RWPE2 (cell line): ENCODE measurements at regions not wholly inside any gene's neighbourhood (a gene's known extent, or its start where the extent isn't known, plus 50 kb on each side); places are given as distances from the start of the nearest gene placed in this dataset.

ENCODE experiments used
- ATAC-seq: fragments of 200-7000 bp; cut with Tn5 transposase; 3 replicates; pipeline ENCODE4 v1.9.1; 2021; ENCODE audit warnings: low read depth
- DNase-seq: peaks from one replicate; pipeline ENCODE4 v3.0.0-alpha.2; 2020; ENCODE audit warnings: low spot score
- H3K27ac ChIP-seq: fragments of 450-650 bp; 2 replicates; pipeline ENCODE4 v1.5.1; 2017; ENCODE audit warnings: mild to moderate bottlenecking; ENCODE audit not compliant: poor library complexity, severe bottlenecking
- H3K27me3 ChIP-seq: fragments of 250-450 bp; sonication (Bioruptor Pico); 2 replicates; pipeline ENCODE4 v1.5.1; 2021; ENCODE audit warnings: mild to moderate bottlenecking, moderate library complexity; ENCODE audit not compliant: insufficient read depth, poor library complexity, severe bottlenecking
- H3K36me3 ChIP-seq: fragments of 250-450 bp; sonication (Bioruptor Pico); 2 replicates; pipeline ENCODE4 v1.5.1; 2020; ENCODE audit warnings: low read depth, mild to moderate bottlenecking, moderate library complexity
- H3K4me1 ChIP-seq: fragments of 250-450 bp; sonication (Bioruptor Pico); 2 replicates; pipeline ENCODE4 v1.5.1; 2021; ENCODE audit warnings: mild to moderate bottlenecking, moderate library complexity; ENCODE audit not compliant: insufficient read depth, poor library complexity, severe bottlenecking
- H3K4me3 ChIP-seq: fragments of 250-450 bp; sonication (Bioruptor Pico); 2 replicates; pipeline ENCODE4 v1.5.1; 2021; ENCODE audit warnings: mild to moderate bottlenecking, moderate library complexity; ENCODE audit not compliant: severe bottlenecking
- H3K9me3 ChIP-seq: fragments of 250-450 bp; sonication (Bioruptor Pico); 2 replicates; pipeline ENCODE4 v1.5.1; 2021; ENCODE audit warnings: mild to moderate bottlenecking, moderate library complexity; ENCODE audit not compliant: severe bottlenecking
- TF ChIP-seq, protein P1 (sequence below): fragments of 450-650 bp; IDR thresholded peaks from one replicate; pipeline ENCODE4 v1.5.1; 2017; ENCODE audit warnings: mild to moderate bottlenecking, moderate library complexity; ENCODE audit not compliant: poor library complexity, severe bottlenecking

- DNase-seq (no peak), ATAC-seq (no peak)
- Histone ChIP-seq H3K27ac (no peak overlapping the region), H3K4me3 (no peak overlapping the region), H3K9me3 (no peaks in the 10 kb centered on the region), H3K36me3 (no peaks in the 10 kb centered on the region), H3K4me1 (no peaks in the 10 kb centered on the region), H3K27me3 (no peaks in the 10 kb centered on the region)
- TF ChIP-seq, protein P1, sequence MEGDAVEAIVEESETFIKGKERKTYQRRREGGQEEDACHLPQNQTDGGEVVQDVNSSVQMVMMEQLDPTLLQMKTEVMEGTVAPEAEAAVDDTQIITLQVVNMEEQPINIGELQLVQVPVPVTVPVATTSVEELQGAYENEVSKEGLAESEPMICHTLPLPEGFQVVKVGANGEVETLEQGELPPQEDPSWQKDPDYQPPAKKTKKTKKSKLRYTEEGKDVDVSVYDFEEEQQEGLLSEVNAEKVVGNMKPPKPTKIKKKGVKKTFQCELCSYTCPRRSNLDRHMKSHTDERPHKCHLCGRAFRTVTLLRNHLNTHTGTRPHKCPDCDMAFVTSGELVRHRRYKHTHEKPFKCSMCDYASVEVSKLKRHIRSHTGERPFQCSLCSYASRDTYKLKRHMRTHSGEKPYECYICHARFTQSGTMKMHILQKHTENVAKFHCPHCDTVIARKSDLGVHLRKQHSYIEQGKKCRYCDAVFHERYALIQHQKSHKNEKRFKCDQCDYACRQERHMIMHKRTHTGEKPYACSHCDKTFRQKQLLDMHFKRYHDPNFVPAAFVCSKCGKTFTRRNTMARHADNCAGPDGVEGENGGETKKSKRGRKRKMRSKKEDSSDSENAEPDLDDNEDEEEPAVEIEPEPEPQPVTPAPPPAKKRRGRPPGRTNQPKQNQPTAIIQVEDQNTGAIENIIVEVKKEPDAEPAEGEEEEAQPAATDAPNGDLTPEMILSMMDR: no peak
Observed at GRCh38 chr13:53249236-53249635, 220.6 kb downstream of the OLFM4 start.

DNA sequence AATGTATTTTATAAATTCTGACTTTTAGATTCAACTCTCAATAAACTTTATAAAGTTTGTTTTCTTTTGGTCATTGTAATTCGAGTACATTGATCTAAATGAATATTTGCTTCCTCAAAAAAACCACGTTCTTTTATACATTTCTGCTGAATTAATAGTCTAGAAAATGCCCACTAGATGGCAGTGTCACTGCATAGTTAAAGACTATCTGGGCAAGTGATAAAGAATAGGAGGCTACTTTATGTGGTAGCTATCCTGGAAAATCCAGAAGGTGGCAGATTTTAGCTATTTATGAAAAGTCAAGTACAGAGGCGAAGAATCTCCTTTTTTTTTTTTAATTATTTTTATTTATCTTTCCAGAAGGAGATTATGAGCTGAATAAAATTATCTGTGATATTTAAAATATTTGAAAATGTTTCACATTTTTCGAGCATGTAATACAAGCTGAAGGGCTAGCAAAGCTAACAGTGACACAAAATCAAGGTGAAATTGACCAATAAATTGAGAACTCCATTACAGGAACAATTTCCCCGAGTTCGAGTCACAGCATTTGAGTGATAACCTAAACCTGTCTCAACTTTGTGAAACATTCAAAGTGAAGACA lies 221.8 kb downstream of the OLFM4 start:
- Histone ChIP-seq H3K4me1 (no peaks in the 10 kb centered on the region), H3K27ac (no peak overlapping the region), H3K9me3 (no peaks in the 10 kb centered on the region), H3K36me3 (no peaks in the 10 kb centered on the region), H3K27me3 (no peaks in the 10 kb centered on the region), H3K4me3 (no peak overlapping the region)
- TF ChIP-seq, protein P1: peak; percentile 86
- DNase-seq (no peak), ATAC-seq (peak; percentile 80)

DNA sequence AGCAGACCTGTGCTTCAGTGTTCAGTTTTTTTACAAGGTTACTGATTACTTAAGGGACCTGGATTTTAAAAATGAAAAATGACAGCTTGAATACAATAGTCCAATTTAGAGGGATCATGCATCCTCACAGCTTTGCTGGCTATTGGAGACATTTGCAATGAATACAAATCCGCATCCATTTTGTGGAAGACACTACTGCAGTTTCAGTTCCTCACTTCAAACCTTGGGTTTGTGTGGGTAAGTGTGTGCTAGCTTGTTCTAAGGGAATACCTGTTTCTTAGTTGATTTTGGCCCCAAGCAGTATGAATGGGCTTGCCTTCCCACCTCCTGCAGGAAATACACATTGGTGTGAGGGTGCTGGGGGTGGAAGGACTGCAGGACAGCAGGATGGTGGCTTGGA lies 222.4 kb downstream of the OLFM4 start:
- H3K4me3 ChIP-seq: no peak overlapping the region
- no peak overlapping the region for H3K27ac ChIP-seq
- TF ChIP-seq, protein P1: no peak
- no peak for DNase-seq
- H3K9me3 ChIP-seq: no peaks in the 10 kb centered on the region
- no peaks in the 10 kb centered on the region for H3K4me1 ChIP-seq
- H3K27me3 ChIP-seq: no peaks in the 10 kb centered on the region
- H3K36me3 ChIP-seq: no peaks in the 10 kb centered on the region
- no peak for ATAC-seq

- no peaks in the 10 kb centered on the region for H3K36me3 ChIP-seq
Observed at GRCh38 chr13:53254500-53254899, 225.9 kb downstream of the OLFM4 start.

GRCh38 chr13:53255795-53256194 lies 227.2 kb downstream of the OLFM4 start:
- Histone ChIP-seq H3K4me1 (no peaks in the 10 kb centered on the region), H3K36me3 (no peaks in the 10 kb centered on the region), H3K27me3 (no peaks in the 10 kb centered on the region), H3K4me3 (no peak overlapping the region), H3K27ac (no peak overlapping the region), H3K9me3 (no peaks in the 10 kb centered on the region)
- TF ChIP-seq, protein P1: no peak
- DNase-seq: no peak
- no peak for ATAC-seq

More at GRCh38 chr13:53254500-53254899, 225.9 kb downstream of the OLFM4 start:
- H3K27ac ChIP-seq: no peak overlapping the region
- no peak overlapping the region for H3K4me3 ChIP-seq
- H3K9me3 ChIP-seq: no peaks in the 10 kb centered on the region
- ATAC-seq (no peak), DNase-seq (no peak)
- H3K4me1 ChIP-seq: no peaks in the 10 kb centered on the region
- TF ChIP-seq, protein P1: no peak
- H3K27me3 ChIP-seq: no peaks in the 10 kb centered on the region
